Transverse colon (tissue), 4 donors: ENCODE measurements at regions not wholly inside any gene's neighbourhood (a gene's known extent, or its start where the extent isn't known, plus 50 kb on each side); places are given as distances from the start of the nearest gene placed in this dataset.
"Not testable (repeated sequence)": the region's sequence is repeated elsewhere in the genome, so short reads cannot be mapped to it uniquely, and the experiment has no call there.

ENCODE experiments used
- DNase-seq: peaks from one replicate; pipeline ENCODE4 v3.0.0-alpha.2; 2019
- H3K27ac ChIP-seq, 4 donors: fragments of 200-600 bp; sonication (generic); 2 replicates each; pipeline ENCODE4 v1.5.1; 2016 to 2018; ENCODE audit warnings: inconsistent platforms in 4 of 4
- H3K27me3 ChIP-seq: fragments of 200-600 bp; sonication (generic); 2 replicates; pipeline ENCODE4 v1.5.1; 2017; ENCODE audit warnings: inconsistent platforms
- H3K36me3 ChIP-seq, 4 donors: fragments of 200-600 bp; sonication (generic); 2 replicates each; pipeline ENCODE4 v1.5.1; 2017 to 2019; ENCODE audit warnings: inconsistent platforms in 4 of 4
- H3K4me1 ChIP-seq, 4 donors: fragments of 200-600 bp; sonication (generic); 2 replicates each; pipeline ENCODE4 v1.5.1; 2017 to 2020; ENCODE audit warnings: inconsistent platforms in 4 of 4
- H3K4me3 ChIP-seq, 4 donors: fragments of 200-600 bp; sonication (generic); 1 replicate in 1 of 4; 2 replicates in 3 of 4; pipeline versions ENCODE4 v1.5.1 to v1.6.1; 2017 to 2019; ENCODE audit warnings: inconsistent platforms in 4 of 4
- H3K9me3 ChIP-seq, 2 donors: fragments of 200-600 bp; sonication (generic); 2 replicates each; pipeline ENCODE4 v1.5.1; 2017 to 2019; ENCODE audit warnings: inconsistent platforms in 2 of 2
- CTCF ChIP-seq, 5 experiments: fragments of 200-600 bp in 3 of 5; fragments of 450-650 bp in 2 of 5; sonication (generic) in 3 of 5; IDR thresholded peaks; 1 replicate in 2 of 5; 2 replicates in 3 of 5; pipeline ENCODE4 v1.5.1; 2016 to 2017; ENCODE audit warnings: antibody characterized with exemption in 5 of 5, inconsistent platforms in 3 of 5, mild to moderate bottlenecking in 2 of 5, moderate library complexity in 1 of 5
- EP300 ChIP-seq: sonication (generic); formaldehyde crosslinking; IDR thresholded peaks from one replicate; pipeline ENCODE4 v1.6.1; 2017; ENCODE audit warnings: antibody characterized with exemption, low read depth
- POLR2A ChIP-seq: fragments of 450-650 bp; IDR thresholded peaks from one replicate; pipeline ENCODE4 v1.6.1; 2016; ENCODE audit warnings: antibody characterized with exemption, mild to moderate bottlenecking, moderate library complexity
- POLR2AphosphoS5 ChIP-seq, 3 donors: sonication (generic); formaldehyde crosslinking; IDR thresholded peaks; one replicate each; pipeline ENCODE4 v1.6.1; 2016; ENCODE audit warnings: antibody characterized with exemption in 3 of 3
- WGBS, 2 donors: methylation state at CpG; one replicate each; pipeline ENCODE4 v1.1.5; 2018; ENCODE audit warnings: low coverage in 1 of 2; 5-methylcytosine and 5-hydroxymethylcytosine counted together
- in situ Hi-C, 4 donors: fragments of 200-750 bp; cut with MboI; loops; one replicate each; pipeline versions ENCODE4 v1.15.0 to v1.15.1; 2017; ENCODE audit warnings: low sequenced_read_pairs in 3 of 4, low pct_ligation_motif_present in 1 of 4, low pct_unique_long_range_greater_than_20kb in 1 of 4
- intact Hi-C: fragments of 100-400 bp; cut with DNase I; formaldehyde crosslinking; loops from one replicate; pipeline ENCODE4 v1.15.1; 2023; ENCODE audit warnings: low total_unique reads

- Histone ChIP-seq H3K4me1 (no peaks in the 10 kb centered on the region), H3K27ac (no peak overlapping the region), H3K9me3 (no peaks in the 10 kb centered on the region), H3K36me3 (no peaks in the 10 kb centered on the region), H3K4me3 (no peak overlapping the region), H3K27me3 (no peaks in the 10 kb centered on the region)
- TF ChIP-seq POLR2A (no peak), CTCF (IDR thresholded peaks at IDR 0.05) (no peak), POLR2AphosphoS5 (IDR thresholded peaks at IDR 0.05) (no peak), EP300 (no peak)
- WGBS, 2 donors, result 4% methylated on average over 1 of the region's 1 CpG; no CpG with 5 or more reads in 1 of the 2 donors
- in situ Hi-C loops, result no loop called here
- intact Hi-C loops, result no loop called here
- DNase-seq, result no peak
Measured at GRCh38 chr2:194822097-194822496, 834.9 kb upstream of the SLC39A10 start.

DNA sequence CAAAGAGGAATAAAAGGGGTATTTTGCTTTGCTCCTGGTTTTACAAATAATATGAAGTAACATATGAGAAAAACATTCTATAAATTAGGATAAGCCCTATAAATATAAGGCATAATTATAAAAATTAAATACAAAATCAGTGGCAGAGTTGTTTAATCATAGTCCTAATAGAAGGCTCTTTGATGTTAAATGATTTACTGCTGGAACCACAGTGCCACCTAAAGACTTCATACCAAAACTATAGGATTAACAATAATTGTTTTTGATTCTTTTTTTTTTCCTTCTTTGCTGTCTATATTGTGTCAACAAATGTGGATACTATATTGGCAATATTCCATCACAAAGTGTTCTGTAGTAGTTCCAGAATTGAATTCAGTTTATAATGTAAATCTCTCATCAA is 837.7 kb upstream of the SLC39A10 start:
- DNase-seq, result no peak
- intact Hi-C loops (no loop called here), in situ Hi-C loops (no loop called here)
- Histone ChIP-seq H3K9me3 (no peaks in the 10 kb centered on the region), H3K4me1 (no peaks in the 10 kb centered on the region), H3K4me3 (no peak overlapping the region), H3K27ac (no peak overlapping the region), H3K27me3 (no peaks in the 10 kb centered on the region), H3K36me3 (no peaks in the 10 kb centered on the region)
- TF ChIP-seq POLR2AphosphoS5 (IDR thresholded peaks at IDR 0.05) (no peak), POLR2A (no peak), CTCF (IDR thresholded peaks at IDR 0.05) (no peak), EP300 (no peak)

DNA sequence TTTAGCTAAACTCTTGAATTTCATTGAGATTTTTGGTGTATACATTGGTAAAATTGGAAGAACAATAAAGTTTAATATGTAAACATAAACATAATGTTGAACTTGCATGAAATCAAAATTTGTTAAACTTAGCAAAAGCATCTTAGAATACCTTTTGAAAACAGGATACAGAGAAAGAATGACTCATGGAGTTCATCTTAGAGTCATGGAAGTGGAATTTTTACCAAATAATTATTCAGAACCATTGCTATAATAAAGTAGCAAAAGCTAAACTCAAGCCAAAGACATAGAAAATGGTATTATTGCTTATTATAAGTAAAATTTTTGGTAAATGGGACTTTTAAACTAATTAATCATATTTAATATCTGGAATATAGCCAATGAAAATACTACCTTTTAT is 841.6 kb upstream of the SLC39A10 start:
- DNase-seq, result no peak
- Histone ChIP-seq H3K4me1 (no peaks in the 10 kb centered on the region), H3K27me3 (no peaks in the 10 kb centered on the region), H3K9me3 (no peaks in the 10 kb centered on the region), H3K36me3 (no peaks in the 10 kb centered on the region), H3K27ac (no peak overlapping the region), H3K4me3 (no peak overlapping the region)
- in situ Hi-C loops, result no loop called here
- intact Hi-C loops, result no loop called here
- TF ChIP-seq POLR2A (no peak), POLR2AphosphoS5 (IDR thresholded peaks at IDR 0.05) (no peak), EP300 (no peak), CTCF (IDR thresholded peaks at IDR 0.05) (no peak)

- DNase-seq, result no peak
- in situ Hi-C loops (no loop called here), intact Hi-C loops (no loop called here)
- Histone ChIP-seq H3K9me3 (no peaks in the 10 kb centered on the region), H3K4me3 (no peak overlapping the region), H3K27me3 (no peaks in the 10 kb centered on the region), H3K27ac (no peak overlapping the region), H3K4me1 (no peaks in the 10 kb centered on the region), H3K36me3 (no peaks in the 10 kb centered on the region)
- 51 to 75% methylated on average over 1 of the region's 1 CpG for WGBS, 2 donors
- no peak for TF ChIP-seq POLR2A
- no peak for TF ChIP-seq CTCF (IDR thresholded peaks at IDR 0.05)
Measured at GRCh38 chr2:194802589-194802988, 854.4 kb upstream of the SLC39A10 start.

- intact Hi-C loops, H3K4me3 ChIP-seq, H3K4me1 ChIP-seq, H3K9me3 ChIP-seq, H3K27me3 ChIP-seq, DNase-seq, H3K36me3 ChIP-seq, in situ Hi-C loops, H3K27ac ChIP-seq: not testable (repeated sequence)
- WGBS, 2 donors, result 77 to 90% methylated on average over 2 of the region's 2 CpGs
Measured at GRCh38 chr2:194787071-194787470, 870.0 kb upstream of the SLC39A10 start.

DNA sequence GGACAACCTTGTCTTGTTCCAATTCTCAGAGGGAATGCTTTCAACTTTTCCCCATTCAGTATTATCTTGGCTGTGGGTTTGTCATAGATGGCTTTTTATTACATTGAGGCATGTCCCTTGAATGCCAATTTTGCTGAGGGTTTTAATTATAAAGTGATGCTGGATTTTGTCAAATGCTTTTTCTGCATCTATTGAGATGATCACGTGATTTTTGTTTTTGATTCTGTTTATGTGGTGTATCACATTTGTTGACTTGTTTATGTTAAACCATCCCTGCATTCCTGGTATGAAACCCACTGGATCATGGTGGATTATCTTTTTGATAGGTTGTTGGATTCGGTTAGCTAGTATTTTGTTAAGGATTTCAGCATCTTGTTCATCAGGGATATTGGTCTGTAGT is 885.6 kb upstream of the SLC39A10 start:
- in situ Hi-C loops, H3K27me3 ChIP-seq, H3K36me3 ChIP-seq, DNase-seq, H3K4me1 ChIP-seq, H3K9me3 ChIP-seq, intact Hi-C loops, H3K4me3 ChIP-seq, H3K27ac ChIP-seq: not testable (repeated sequence)
- 67 to 82% methylated on average over 2 of the region's 2 CpGs for WGBS, 2 donors
